ENCODE measurements at regions not wholly inside any gene's neighbourhood (a gene's known extent, or its start where the extent isn't known, plus 50 kb on each side); places are given as distances from the start of the nearest gene placed in this dataset.

- no peak for TF ChIP-seq MTF1 (CRISPR knock-in tag; IDR thresholded peaks at IDR 0.05)
- TF ChIP-seq MZF1 (CRISPR knock-in tag; IDR thresholded peaks at IDR 0.05; ENCODE audit: borderline replicate concordance): no peak
- TF ChIP-seq RAD51 (IDR thresholded peaks at IDR 0.05; ENCODE audit: borderline replicate concordance): no peak
- no peak for TF ChIP-seq SRSF4 (IDR thresholded peaks at IDR 0.05; ENCODE audit: low read depth, low read length, poor library complexity, severe bottlenecking)
- no peak for TF ChIP-seq MBD4 (IDR thresholded peaks at IDR 0.05; ENCODE audit: borderline replicate concordance, low read length)
These were observed 114.0 kb downstream of the KLHL28 start for GRCh38 chr14:44847526-44848309.

Data from HepG2 (cell line).